HG02571 (cell line): ENCODE measurements at regions not wholly inside any gene's neighbourhood (a gene's known extent, or its start where the extent isn't known, plus 50 kb on each side); places are given as distances from the start of the nearest gene placed in this dataset.
A peak's percentile ranks its signal among the peaks of the same experiment; 100 is the strongest.
"Not testable (repeated sequence)": the region's sequence is repeated elsewhere in the genome, so short reads cannot be mapped to it uniquely, and the experiment has no call there.

Experiments used
- ATAC-seq: cut with Tn5 transposase; IDR thresholded peaks from one replicate; pipeline ENCODE4 v1.9.1; 2021; ENCODE audit warnings: mild to moderate bottlenecking, moderate library complexity; ENCODE audit not compliant: unreplicated experiment

GRCh38 chr12:13325037-13325436 is 128.5 kb downstream of the EMP1 start:
- not testable (repeated sequence) for ATAC-seq

- no peak for ATAC-seq
These were observed 121.9 kb downstream of the EMP1 start for GRCh38 chr12:13318231-13319015.

DNA sequence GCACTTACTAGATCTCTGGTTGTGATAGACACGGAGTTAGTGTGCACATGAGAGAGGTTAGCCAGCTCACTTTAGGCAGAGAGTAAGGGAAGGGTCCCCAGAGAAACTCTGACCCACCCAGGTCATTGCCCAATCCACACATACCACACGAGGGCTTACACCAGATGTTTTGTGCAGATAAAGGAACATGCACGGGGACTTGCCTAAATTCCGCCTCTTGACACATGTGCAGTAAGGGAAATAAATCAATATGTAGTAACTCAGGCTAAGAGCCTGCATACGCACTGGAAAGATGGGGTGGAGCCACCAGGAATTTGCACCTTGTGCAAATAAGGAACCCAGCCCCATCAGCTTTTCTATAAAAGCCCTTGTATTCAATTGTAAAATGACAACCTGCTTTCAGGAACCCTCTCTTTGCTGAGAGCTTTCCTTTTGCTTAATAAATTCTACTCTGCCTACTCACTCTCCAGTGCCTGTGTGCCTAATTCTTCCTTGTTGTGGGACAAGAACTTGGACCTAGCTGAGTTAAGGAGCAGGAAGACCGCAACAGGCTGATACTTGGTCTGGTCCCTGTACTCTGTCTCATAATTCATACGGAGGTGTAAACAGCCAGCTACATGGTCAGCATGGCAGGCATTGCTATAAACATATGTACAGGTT is 120.2 kb downstream of the EMP1 start:
- no peak for ATAC-seq

GRCh38 chr12:13313886-13314285 is 117.4 kb downstream of the EMP1 start:
- ATAC-seq: no peak

GRCh38 chr12:13311551-13311950 is 115.0 kb downstream of the EMP1 start:
- ATAC-seq: no peak

DNA sequence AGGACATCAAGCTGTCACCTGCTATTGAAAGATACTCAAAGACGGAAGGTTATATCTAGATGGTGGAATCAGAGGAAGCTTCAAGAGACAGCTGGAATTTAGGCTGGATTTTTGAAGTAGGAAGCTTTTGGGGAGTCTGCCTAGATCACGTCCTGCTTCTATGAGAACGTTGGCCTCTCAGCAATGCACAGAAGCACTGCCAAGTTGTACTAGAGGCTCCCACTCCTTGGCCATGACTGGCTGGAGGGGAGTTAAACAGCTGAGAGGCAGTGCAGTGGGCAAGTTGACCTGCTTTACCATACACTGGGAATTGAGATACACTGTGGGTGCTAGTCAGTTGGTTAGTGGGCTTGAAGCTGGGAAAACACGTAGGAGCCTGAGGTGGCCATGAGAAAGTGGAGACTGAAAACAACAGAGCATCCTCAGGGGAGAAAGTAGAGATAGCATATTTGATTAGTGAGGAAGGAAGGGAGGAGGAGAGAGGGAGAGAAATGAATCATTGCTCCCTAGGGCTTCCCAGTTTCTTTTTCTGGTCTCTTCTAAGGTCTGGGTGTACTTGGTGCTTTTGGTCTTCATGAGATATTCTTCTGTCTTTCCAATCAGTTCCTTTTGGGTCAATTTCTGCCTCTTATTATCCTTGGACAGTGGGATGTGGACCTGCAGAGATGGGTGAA is 110.8 kb downstream of the EMP1 start:
- no peak for ATAC-seq

DNA sequence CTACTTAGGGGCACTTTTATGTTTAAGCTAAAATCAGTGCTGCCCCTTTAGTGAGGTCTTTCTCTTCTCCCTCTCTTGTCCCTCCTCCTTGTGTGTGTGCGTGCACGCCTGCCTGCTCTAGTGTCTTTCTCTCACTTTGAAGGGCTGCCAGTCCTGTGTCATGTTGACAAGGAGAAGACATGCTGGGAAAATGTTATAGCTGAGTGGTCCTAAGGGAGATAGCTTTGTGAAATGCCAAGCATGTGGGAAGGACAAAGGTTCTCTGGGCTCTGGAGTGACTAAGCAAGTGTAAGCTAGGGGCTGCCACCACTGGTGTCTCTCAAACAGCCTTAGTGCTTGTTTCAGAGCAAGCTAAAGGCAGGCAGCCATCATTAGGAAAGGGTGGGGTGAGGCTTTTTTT is 108.4 kb downstream of the EMP1 start:
- no peak for ATAC-seq

GRCh38 chr12:13299457-13299856 is 102.9 kb downstream of the EMP1 start:
- ATAC-seq: no peak

GRCh38 chr12:13293096-13293495 is 96.6 kb downstream of the EMP1 start:
- no peak for ATAC-seq

- no peak for ATAC-seq
These were observed 93.2 kb downstream of the EMP1 start for GRCh38 chr12:13289653-13290289.

- ATAC-seq: no peak
These were observed 92.6 kb downstream of the EMP1 start for GRCh38 chr12:13288937-13289652.

DNA sequence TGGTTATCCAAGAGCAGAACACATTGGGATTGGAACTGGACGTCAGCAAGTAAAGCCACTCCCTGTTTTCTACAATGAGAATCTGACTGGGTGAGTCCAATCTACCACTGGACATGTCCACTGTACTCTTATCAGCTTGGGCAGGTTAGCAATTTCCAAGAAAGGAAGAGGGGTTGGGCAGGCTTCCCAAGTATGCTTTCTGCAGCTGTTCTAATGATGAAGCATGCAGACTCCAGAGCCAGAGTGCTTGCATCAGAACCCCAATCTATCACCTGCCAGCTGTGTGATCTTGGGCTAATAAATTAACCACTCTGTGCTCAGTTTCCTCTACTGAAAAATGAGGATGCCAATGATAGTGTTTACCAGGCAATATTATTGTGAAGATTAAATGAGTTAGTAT is 92.0 kb downstream of the EMP1 start:
- no peak for ATAC-seq

GRCh38 chr12:13283867-13284266 is 87.3 kb downstream of the EMP1 start:
- ATAC-seq: no peak

DNA sequence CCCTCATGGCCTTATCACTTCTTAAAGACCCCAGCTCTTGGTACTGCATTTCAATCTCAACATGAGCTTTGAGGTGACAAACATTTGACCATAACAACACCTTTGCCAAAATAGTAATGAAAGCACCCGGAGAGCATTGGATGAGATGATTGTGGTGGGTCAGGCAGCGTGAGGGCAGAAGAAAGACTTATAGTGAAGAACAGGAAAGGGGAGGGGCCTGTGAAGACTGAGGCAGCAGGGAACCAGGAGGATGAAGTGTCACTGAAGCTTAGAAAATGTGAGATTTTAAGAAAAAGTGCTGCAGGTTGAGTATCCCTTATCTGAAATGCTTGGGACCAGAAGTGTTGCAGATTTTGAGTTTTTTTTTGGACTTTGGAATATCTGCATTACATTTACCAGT is 86.3 kb downstream of the EMP1 start:
- no peak for ATAC-seq

DNA sequence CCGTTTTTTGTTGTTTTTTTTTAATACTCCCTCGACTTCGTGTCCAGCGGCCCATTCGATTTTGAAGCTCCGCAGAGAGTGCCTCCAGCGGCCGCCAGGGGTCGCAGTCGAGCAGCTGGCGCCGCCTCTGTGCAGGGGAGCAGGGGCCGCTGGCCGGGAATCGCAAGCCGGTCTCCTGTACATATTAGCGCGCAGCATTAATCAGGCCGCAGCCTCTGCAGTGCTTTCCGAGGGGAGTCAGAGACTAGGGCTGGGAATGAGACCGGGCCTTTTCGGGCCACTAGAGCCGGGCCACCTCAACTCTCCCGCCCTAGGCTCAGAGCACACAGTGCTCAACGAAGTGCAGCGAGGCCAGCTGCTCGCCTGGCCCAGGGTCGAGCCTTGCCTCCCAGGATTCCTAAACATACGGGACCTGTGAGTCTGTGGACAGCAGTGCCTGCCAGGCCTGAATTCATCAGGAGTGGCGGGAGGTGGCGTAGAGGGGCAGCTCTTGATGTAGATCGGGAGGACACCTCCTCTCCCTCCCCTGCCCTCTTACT is 81.8 kb downstream of the EMP1 start:
- ATAC-seq: peak; percentile 70

DNA sequence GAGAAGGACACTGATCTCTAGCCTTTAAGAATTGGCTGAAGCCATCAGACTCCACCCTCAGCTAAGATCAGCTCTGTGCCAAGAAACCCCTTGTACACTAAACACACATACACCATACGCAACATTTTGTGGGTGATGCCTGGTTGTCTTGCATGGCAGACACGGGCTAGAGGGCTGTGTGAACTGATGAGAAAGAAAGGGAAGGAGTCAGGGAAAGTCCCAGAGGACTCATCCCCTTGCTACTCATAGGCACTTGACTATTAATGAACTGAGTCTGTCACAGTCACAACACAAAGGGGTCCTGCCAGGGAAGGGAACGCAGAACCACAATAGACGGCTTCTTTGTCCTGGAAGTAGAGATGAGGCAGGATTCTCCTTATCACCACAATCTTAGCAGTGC is 80.8 kb downstream of the EMP1 start:
- no peak for ATAC-seq

DNA sequence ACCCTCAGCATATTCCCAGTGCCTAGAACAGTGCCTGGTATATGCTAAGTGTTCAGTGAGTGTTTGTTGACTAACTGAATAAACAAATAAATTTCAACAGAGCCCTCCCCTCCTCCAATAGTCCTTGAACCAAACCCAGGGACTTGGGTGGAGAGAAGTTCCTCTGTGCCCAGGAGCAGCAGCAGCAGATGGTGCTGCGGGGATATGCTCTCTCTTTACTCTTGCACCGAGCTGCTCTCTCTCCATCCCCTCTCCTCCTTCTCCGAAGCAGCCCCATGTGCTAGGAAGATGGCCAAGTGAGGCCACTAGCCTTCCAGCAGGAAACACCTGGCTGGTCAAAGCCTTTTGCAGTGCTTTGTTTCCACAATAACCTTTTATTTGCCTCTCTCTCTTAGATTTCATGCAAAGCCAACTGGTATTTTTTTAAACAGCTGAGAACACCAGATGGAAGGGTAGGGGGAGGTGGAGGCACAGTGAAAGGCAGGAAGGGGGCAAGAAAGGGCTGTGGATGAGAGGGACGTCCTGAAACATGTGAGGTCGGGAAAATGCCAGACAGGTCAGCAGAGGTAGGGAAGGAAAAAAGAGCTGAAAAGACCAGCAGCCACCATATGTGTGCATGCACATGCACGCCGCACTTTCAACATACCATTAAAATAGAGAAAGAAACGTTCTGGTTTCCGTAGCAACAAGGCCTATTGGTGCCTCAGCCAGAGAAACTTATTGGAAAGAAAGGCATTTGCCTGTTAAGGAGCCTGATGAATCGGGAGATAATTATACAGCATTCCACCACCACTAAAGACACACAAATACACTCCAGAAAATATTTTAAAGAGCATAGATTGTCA is 78.9 kb downstream of the EMP1 start:
- no peak for ATAC-seq

DNA sequence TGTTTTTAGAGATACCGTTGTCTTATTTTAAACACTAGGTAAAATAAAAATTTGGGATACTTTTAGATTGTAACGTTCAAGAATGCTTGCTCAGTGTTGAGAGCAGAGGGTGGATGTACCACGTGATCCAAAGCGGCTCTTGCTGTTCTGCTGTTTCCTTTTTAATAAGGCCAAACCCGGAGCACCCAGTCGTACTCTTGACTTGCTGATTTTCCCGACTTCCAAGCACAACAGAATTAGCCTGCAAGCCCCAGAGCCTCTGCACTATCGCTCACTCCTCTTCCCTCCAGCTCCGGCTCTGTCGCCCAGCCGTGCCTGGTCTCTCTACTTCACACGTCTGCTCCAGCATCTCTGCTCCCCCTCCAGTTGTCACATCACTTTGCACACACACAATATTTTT is 77.3 kb downstream of the EMP1 start:
- no peak for ATAC-seq

DNA sequence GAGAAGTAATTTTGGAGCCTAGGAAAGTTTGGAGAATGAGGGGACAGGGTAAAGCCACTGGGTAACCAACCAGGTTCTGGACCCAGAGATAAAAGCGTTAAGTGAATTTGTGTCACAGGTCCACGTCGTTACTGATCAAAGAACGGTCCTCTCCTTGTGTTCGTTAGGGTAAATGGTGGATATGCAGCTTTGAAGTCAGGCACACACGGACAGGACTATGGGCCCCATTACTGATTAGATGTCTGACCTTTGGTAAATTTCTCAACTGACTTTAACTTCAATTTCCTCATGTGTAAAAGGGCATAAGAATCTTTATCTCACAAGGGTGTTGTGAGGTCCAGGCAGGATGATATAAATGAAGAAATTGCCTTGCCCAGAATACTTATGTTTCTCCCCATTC is 76.6 kb downstream of the EMP1 start:
- no peak for ATAC-seq

- no peak for ATAC-seq
These were observed 74.3 kb downstream of the EMP1 start for GRCh38 chr12:13270817-13271216.
